OCI-LY3 (cell line): ENCODE measurements at regions not wholly inside any gene's neighbourhood (a gene's known extent, or its start where the extent isn't known, plus 50 kb on each side); places are given as distances from the start of the nearest gene placed in this dataset.

Experiments used
- H2AFZ ChIP-seq: fragments of 200-600, 300-600 bp; shearing (Covaris generic); 2 replicates; pipeline ENCODE4 v1.6.0; 2014; ENCODE audit warnings: antibody characterized with exemption, low read depth, low read length
- H3K27ac ChIP-seq: fragments of 200-600, 300-600 bp; sonication (generic); 2 replicates; pipeline ENCODE4 v1.5.1; 2014; ENCODE audit warnings: mild to moderate bottlenecking, low read length, moderate library complexity, mixed read lengths
- H3K27me3 ChIP-seq: fragments of 200-600, 300-600 bp; sonication (generic); 2 replicates; pipeline ENCODE4 v1.6.1; 2014; ENCODE audit warnings: low read depth, low read length, mixed read lengths
- H3K36me3 ChIP-seq: fragments of 200-600, 300-600 bp; sonication (generic); replicated peaks from 2 replicates; pipeline ENCODE3; 2014; ENCODE audit warnings: low read depth, low read length, mixed read lengths
- H3K4me1 ChIP-seq: fragments of 300-600, 200-600 bp; sonication (generic); 2 replicates; pipeline ENCODE4 v1.6.1; 2014; ENCODE audit warnings: low read length, mixed read lengths
- H3K4me2 ChIP-seq: fragments of 200-600, 300-600 bp; sonication (generic); 2 replicates; pipeline ENCODE4 v1.6.1; 2014; ENCODE audit warnings: low read length, mixed read lengths
- H3K4me3 ChIP-seq: fragments of 300-600, 200-600 bp; sonication (generic); 2 replicates; pipeline ENCODE4 v1.5.1; 2014; ENCODE audit warnings: antibody characterized with exemption, mild to moderate bottlenecking, low read length, moderate library complexity
- H3K79me2 ChIP-seq: fragments of 300-600, 200-600 bp; shearing (Covaris generic); 2 replicates; pipeline ENCODE4 v1.6.1; 2014; ENCODE audit warnings: mild to moderate bottlenecking, low read length, mixed read lengths
- H3K9ac ChIP-seq: fragments of 300-600, 200-600 bp; shearing (Covaris generic); 2 replicates; pipeline ENCODE4 v1.6.0; 2014; ENCODE audit warnings: mild to moderate bottlenecking, low read length, moderate library complexity
- H3K9me3 ChIP-seq: fragments of 200-600, 300-600 bp; shearing (Covaris generic); 2 replicates; pipeline ENCODE4 v1.6.1; 2014; ENCODE audit warnings: low read length, mixed read lengths; ENCODE audit not compliant: insufficient read depth
- H4K20me1 ChIP-seq: fragments of 200-600, 300-600 bp; sonication (generic); 2 replicates; pipeline ENCODE4 v1.6.1; 2016; ENCODE audit warnings: low read length, mixed read lengths; ENCODE audit not compliant: insufficient read depth
- EZH2phosphoT487 ChIP-seq: fragments of 200-600 bp; shearing (Covaris generic); IDR thresholded peaks from 2 replicates; pipeline ENCODE4 v1.6.1; 2018; ENCODE audit warnings: antibody characterized with exemption, mixed run types, low read depth
- TF ChIP-seq, protein P1 (sequence below): fragments of 200-600, 300-600 bp; sonication (generic); IDR thresholded peaks from 2 replicates; pipeline ENCODE4 v1.5.1; 2014; ENCODE audit warnings: antibody characterized with exemption, low read length, low read depth

DNA sequence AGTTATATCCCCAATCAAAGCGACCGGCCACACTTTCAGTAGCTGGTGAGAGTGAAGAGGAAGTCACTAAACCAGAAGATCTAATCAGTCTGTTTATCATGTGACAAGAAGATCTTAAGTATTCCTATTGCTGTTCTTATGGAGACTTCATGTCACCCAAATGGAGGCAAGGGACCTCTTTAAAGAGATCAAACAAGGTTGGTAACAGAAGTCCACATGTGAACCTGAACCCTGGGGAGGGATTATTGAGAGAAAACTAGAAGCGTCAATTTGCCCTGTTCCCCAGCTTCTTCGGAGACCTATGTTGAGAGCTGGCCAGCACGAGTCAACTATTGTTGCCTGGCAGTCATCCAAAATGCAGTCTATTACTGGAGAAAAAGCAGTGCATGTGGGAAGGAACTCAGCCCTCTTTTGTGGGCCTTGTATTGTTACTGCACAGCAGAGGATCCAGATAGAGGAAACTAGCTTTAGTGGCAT lies 76.9 kb upstream of the CTSC start:
- no peaks in the 10 kb centered on the region for H3K27me3 ChIP-seq

DNA sequence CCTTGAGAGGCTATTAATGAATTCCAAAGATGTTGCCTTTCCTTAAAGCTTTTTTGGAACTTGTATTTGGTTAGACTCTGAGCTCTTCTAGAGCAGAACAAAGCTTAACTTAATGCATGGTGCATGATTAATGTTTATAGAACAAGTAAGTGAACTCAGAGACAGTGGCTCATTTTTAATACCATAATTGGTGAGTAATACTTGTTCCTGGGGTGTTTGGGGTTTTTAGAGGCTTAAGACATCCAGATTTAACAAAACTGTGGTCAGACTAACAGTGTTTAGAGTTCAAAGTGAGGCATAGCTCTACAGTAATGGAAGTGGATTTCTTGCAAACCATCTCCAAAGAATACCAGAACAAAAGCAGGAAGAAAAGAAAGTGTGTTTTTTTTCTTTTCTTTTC lies 73.7 kb upstream of the CTSC start:
- H2AFZ ChIP-seq = no peak overlapping the region
- no peaks in the 10 kb centered on the region for H3K79me2 ChIP-seq
- TF ChIP-seq, protein P1, sequence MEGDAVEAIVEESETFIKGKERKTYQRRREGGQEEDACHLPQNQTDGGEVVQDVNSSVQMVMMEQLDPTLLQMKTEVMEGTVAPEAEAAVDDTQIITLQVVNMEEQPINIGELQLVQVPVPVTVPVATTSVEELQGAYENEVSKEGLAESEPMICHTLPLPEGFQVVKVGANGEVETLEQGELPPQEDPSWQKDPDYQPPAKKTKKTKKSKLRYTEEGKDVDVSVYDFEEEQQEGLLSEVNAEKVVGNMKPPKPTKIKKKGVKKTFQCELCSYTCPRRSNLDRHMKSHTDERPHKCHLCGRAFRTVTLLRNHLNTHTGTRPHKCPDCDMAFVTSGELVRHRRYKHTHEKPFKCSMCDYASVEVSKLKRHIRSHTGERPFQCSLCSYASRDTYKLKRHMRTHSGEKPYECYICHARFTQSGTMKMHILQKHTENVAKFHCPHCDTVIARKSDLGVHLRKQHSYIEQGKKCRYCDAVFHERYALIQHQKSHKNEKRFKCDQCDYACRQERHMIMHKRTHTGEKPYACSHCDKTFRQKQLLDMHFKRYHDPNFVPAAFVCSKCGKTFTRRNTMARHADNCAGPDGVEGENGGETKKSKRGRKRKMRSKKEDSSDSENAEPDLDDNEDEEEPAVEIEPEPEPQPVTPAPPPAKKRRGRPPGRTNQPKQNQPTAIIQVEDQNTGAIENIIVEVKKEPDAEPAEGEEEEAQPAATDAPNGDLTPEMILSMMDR = no peak
- TF ChIP-seq EZH2phosphoT487 = no peak
- H3K4me1 ChIP-seq = no peaks in the 10 kb centered on the region
- H3K27me3 ChIP-seq = no peaks in the 10 kb centered on the region
- H3K4me3 ChIP-seq = no peak overlapping the region
- H3K4me2 ChIP-seq = no peak overlapping the region
- no peaks in the 10 kb centered on the region for H4K20me1 ChIP-seq
- no peak overlapping the region for H3K9ac ChIP-seq
- H3K36me3 ChIP-seq = no peaks in the 10 kb centered on the region
- H3K9me3 ChIP-seq = no peaks in the 10 kb centered on the region
- H3K27ac ChIP-seq = no peak overlapping the region

More for the DNA sequence above, 76.9 kb upstream of the CTSC start:
- Histone ChIP-seq H4K20me1 (no peaks in the 10 kb centered on the region), H3K9me3 (no peaks in the 10 kb centered on the region), H2AFZ (no peak overlapping the region), H3K79me2 (no peaks in the 10 kb centered on the region), H3K27ac (no peak overlapping the region), H3K4me1 (no peaks in the 10 kb centered on the region), H3K9ac (no peak overlapping the region), H3K36me3 (no peaks in the 10 kb centered on the region), H3K4me2 (no peak overlapping the region), H3K4me3 (no peak overlapping the region)
- no peak for TF ChIP-seq EZH2phosphoT487
- TF ChIP-seq, protein P1 = no peak

DNA sequence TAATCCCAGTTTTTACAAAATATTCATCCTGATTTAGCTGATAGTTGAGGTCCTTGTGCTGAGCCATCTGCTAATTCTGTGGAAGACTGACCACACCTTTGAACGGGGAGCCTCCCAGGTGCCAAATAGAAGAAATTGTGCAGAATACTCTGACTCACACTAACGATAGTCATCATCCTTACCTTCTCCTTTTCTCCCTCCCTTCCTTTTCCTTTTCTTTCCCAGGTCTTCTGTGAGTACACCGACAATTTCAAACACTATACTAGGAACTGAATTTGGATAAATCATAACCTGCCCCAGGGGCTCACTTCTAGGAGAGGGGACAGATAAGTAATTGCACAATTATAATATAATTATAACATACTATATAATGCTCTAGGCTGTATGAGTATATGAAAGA lies 73.1 kb upstream of the CTSC start:
- TF ChIP-seq, protein P1 = no peak
- TF ChIP-seq EZH2phosphoT487 = no peak
- Histone ChIP-seq H3K36me3 (no peaks in the 10 kb centered on the region), H3K27me3 (no peaks in the 10 kb centered on the region), H3K4me2 (no peak overlapping the region), H2AFZ (no peak overlapping the region), H3K4me3 (no peak overlapping the region), H3K27ac (no peak overlapping the region), H3K79me2 (no peaks in the 10 kb centered on the region), H4K20me1 (no peaks in the 10 kb centered on the region), H3K4me1 (no peaks in the 10 kb centered on the region), H3K9me3 (no peaks in the 10 kb centered on the region), H3K9ac (no peak overlapping the region)

DNA sequence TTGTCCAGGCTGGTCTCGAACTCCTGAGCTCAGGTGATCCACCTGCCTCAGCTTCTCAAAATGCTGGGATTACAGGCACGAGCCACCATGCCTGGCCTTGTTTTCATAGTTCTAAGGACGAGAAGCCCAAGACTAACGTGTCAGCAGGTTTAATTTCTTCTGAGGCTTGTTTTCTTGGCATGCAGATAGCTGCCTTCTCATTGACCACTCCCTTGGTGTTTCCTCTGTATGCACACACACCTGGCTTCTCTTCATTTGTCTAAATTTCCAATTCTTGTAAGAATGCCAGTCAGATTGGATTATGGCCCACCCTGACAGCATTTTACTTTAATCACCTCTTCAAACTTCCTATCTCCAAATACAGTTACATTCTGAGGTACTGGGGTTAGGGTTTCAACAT lies 72.5 kb upstream of the CTSC start:
- no peaks in the 10 kb centered on the region for H3K27me3 ChIP-seq
- H4K20me1 ChIP-seq = no peaks in the 10 kb centered on the region
- no peak overlapping the region for H2AFZ ChIP-seq
- H3K4me1 ChIP-seq = no peaks in the 10 kb centered on the region
- H3K27ac ChIP-seq = no peak overlapping the region
- H3K9ac ChIP-seq = no peak overlapping the region
- H3K9me3 ChIP-seq = no peaks in the 10 kb centered on the region
- H3K4me3 ChIP-seq = no peak overlapping the region
- no peaks in the 10 kb centered on the region for H3K79me2 ChIP-seq
- TF ChIP-seq, protein P1 = no peak
- no peak for TF ChIP-seq EZH2phosphoT487
- no peak overlapping the region for H3K4me2 ChIP-seq
- H3K36me3 ChIP-seq = no peaks in the 10 kb centered on the region
